H9 (cell line): ENCODE measurements at regions not wholly inside any gene's neighbourhood (a gene's known extent, or its start where the extent isn't known, plus 50 kb on each side); places are given as distances from the start of the nearest gene placed in this dataset.

ENCODE experiments used
- DNase-seq: peaks from one replicate; pipeline ENCODE4 v3.0.0-alpha.2; 2017
- H2AFZ ChIP-seq: one replicate; pipeline ENCODE4 v1.6.1; 2013; ENCODE audit warnings: mild to moderate bottlenecking, low read length, control low read depth, moderate library complexity
- H2AK5ac ChIP-seq: 2 replicates; pipeline ENCODE4 v1.6.1; 2013; ENCODE audit warnings: low read length, control low read depth, mixed read lengths; ENCODE audit not compliant: insufficient read length
- H2BK120ac ChIP-seq: one replicate; pipeline ENCODE4 v1.6.1; 2013; ENCODE audit warnings: low read depth, mild to moderate bottlenecking, low read length, control low read depth, inconsistent platforms; ENCODE audit not compliant: poor library complexity, severe bottlenecking
- H2BK12ac ChIP-seq: 2 replicates; pipeline ENCODE4 v1.6.1; 2013; ENCODE audit warnings: low read length, control low read depth, mixed read lengths, low read depth; ENCODE audit not compliant: insufficient read length
- H2BK15ac ChIP-seq: 2 replicates; pipeline ENCODE4 v1.6.1; 2013; ENCODE audit warnings: low read depth, low read length, control low read depth
- H2BK20ac ChIP-seq: one replicate; pipeline ENCODE4 v1.6.1; 2013; ENCODE audit warnings: low read depth, mild to moderate bottlenecking, low read length, control low read depth, inconsistent platforms; ENCODE audit not compliant: poor library complexity, severe bottlenecking
- H2BK5ac ChIP-seq: 2 replicates; pipeline ENCODE4 v1.6.1; 2013; ENCODE audit warnings: low read length, control low read depth, mixed read lengths; ENCODE audit not compliant: insufficient read length
- H3K14ac ChIP-seq: 2 replicates; pipeline ENCODE4 v1.6.1; 2013; ENCODE audit warnings: low read length, control low read depth; ENCODE audit not compliant: insufficient read depth
- H3K18ac ChIP-seq: 2 replicates; pipeline ENCODE4 v1.6.1; 2013; ENCODE audit warnings: low read depth, mild to moderate bottlenecking, mixed read lengths, low read length, control low read depth; ENCODE audit not compliant: insufficient read length
- H3K23ac ChIP-seq: 2 replicates; pipeline ENCODE4 v1.6.1; 2013; ENCODE audit warnings: low read length, control low read depth, mixed read lengths, low read depth; ENCODE audit not compliant: insufficient read length
- H3K23me2 ChIP-seq: 2 replicates; pipeline ENCODE4 v1.6.1; 2013; ENCODE audit warnings: low read depth, mild to moderate bottlenecking, mixed read lengths, low read length, control low read depth; ENCODE audit not compliant: insufficient read length, poor library complexity, severe bottlenecking
- H3K27ac ChIP-seq: 2 replicates; pipeline ENCODE4 v1.5.1; 2013; ENCODE audit warnings: low read length, control low read depth, mixed read lengths, low read depth; ENCODE audit not compliant: insufficient read length
- H3K27me3 ChIP-seq: 2 replicates; pipeline ENCODE4 v1.6.1; 2013; ENCODE audit warnings: low read length, control low read depth, inconsistent platforms; ENCODE audit not compliant: insufficient read depth
- H3K4ac ChIP-seq: 2 replicates; pipeline ENCODE4 v1.6.1; 2013; ENCODE audit warnings: low read depth, mild to moderate bottlenecking, control low read depth, inconsistent platforms, low read length, moderate library complexity
- H3K4me1 ChIP-seq: 2 replicates; pipeline ENCODE4 v1.6.1; 2013; ENCODE audit warnings: low read length, control low read depth, inconsistent platforms; ENCODE audit not compliant: insufficient read depth
- H3K4me2 ChIP-seq: 2 replicates; pipeline ENCODE4 v1.6.1; 2013; ENCODE audit warnings: low read length, control low read depth, mixed read lengths; ENCODE audit not compliant: insufficient read length, insufficient read depth
- H3K56ac ChIP-seq: 2 replicates; pipeline ENCODE4 v1.6.1; 2013; ENCODE audit warnings: low read depth, mild to moderate bottlenecking, mixed read lengths, low read length, control low read depth; ENCODE audit not compliant: insufficient read length
- H3K79me1 ChIP-seq: 2 replicates; pipeline ENCODE4 v1.6.1; 2013; ENCODE audit warnings: low read depth, mild to moderate bottlenecking, moderate library complexity, low read length, control low read depth, inconsistent platforms; ENCODE audit not compliant: insufficient read depth, poor library complexity, severe bottlenecking
- H3K79me2 ChIP-seq: 2 replicates; pipeline ENCODE4 v1.6.1; 2013; ENCODE audit warnings: low read length, control low read depth, inconsistent platforms; ENCODE audit not compliant: insufficient read depth
- H3K9ac ChIP-seq: 2 replicates; pipeline ENCODE4 v1.6.1; 2013; ENCODE audit warnings: low read length, control low read depth, mixed read lengths; ENCODE audit not compliant: insufficient read length; ENCODE audit errors: extremely low read depth
- H3K9me3 ChIP-seq: one replicate; pipeline ENCODE4 v1.6.1; 2013; ENCODE audit warnings: low read depth, low read length, inconsistent platforms; ENCODE audit not compliant: control insufficient read depth
- H3T11ph ChIP-seq: one replicate; pipeline ENCODE4 v1.6.1; 2013; ENCODE audit warnings: mild to moderate bottlenecking, low read length, control low read depth, inconsistent platforms
- H4K20me1 ChIP-seq: one replicate; pipeline ENCODE4 v1.6.1; 2013; ENCODE audit not compliant: control insufficient read depth, insufficient read length, insufficient read depth
- H4K5ac ChIP-seq: 2 replicates; pipeline ENCODE4 v1.6.1; 2013; ENCODE audit warnings: low read depth, mild to moderate bottlenecking, mixed read lengths, low read length, control low read depth; ENCODE audit not compliant: insufficient read length
- H4K8ac ChIP-seq: replicated peaks from 2 replicates; pipeline ENCODE4 v1.6.1; 2013; ENCODE audit warnings: low read length, control low read depth, mixed read lengths, low read depth; ENCODE audit not compliant: insufficient read length
- H4K91ac ChIP-seq: 2 replicates; pipeline ENCODE4 v1.6.1; 2013; ENCODE audit warnings: low read depth, mild to moderate bottlenecking, moderate library complexity, mixed read lengths, low read length, control low read depth; ENCODE audit not compliant: insufficient read length
- H3K27ac Mint-ChIP-seq, 3 experiments: 2 replicates in 2 of 3; 3 replicates in 1 of 3; pipeline ENCODE4 v1.8.0; 2020 to 2021; ENCODE audit warnings: mixed read lengths in 3 of 3, mild to moderate bottlenecking in 1 of 3, moderate library complexity in 1 of 3
- H3K27me3 Mint-ChIP-seq: 2 replicates; pipeline ENCODE4 v1.8.0; 2021; ENCODE audit warnings: low read depth, mild to moderate bottlenecking, moderate library complexity, mixed read lengths
- H3K36me3 Mint-ChIP-seq, 3 experiments: 2 replicates in 2 of 3; 3 replicates in 1 of 3; pipeline ENCODE4 v1.8.0; 2020 to 2021; ENCODE audit warnings: low read depth in 3 of 3, mixed read lengths in 3 of 3; ENCODE audit not compliant: insufficient read depth in 1 of 3
- H3K4me1 Mint-ChIP-seq, 2 experiments: 2 replicates each; pipeline ENCODE4 v1.8.0; 2020; ENCODE audit warnings: mixed read lengths in 2 of 2
- H3K4me3 Mint-ChIP-seq, 2 experiments: 2 replicates in 1 of 2; 3 replicates in 1 of 2; pipeline ENCODE4 v1.8.0; 2020 to 2021; ENCODE audit warnings: mild to moderate bottlenecking in 2 of 2, mixed read lengths in 2 of 2, moderate library complexity in 1 of 2
- H3K9me3 Mint-ChIP-seq, 2 experiments: 2 replicates in 1 of 2; 3 replicates in 1 of 2; pipeline ENCODE4 v1.8.0; 2020; ENCODE audit warnings: mild to moderate bottlenecking in 2 of 2, mixed read lengths in 2 of 2, moderate library complexity in 1 of 2
- CTCF ChIP-seq: fragments of 200-600 bp; sonication (generic); conservative IDR thresholded peaks from 3 replicates; pipeline ENCODE4 v1.8.0; 2021; ENCODE audit warnings: antibody characterized with exemption, mild to moderate bottlenecking
- WGBS: extraction: QIAGEN DNeasy Blood & Tissue Kit; methylation state at CpG from one replicate; pipeline ENCODE4 v1.1.7; 2013; ENCODE audit warnings: missing lambda C conversion rate, low lambda C conversion rate, mixed read lengths; ENCODE audit not compliant: insufficient read length; ENCODE audit errors: extremely low coverage; 5-methylcytosine and 5-hydroxymethylcytosine counted together

GRCh38 chr13:90623318-90624011 is 724.0 kb upstream of the MIR17HG start:
- no peak overlapping the region for H3K4ac ChIP-seq
- no peaks in the 10 kb centered on the region for H4K20me1 ChIP-seq
- H3T11ph ChIP-seq = no peak overlapping the region
- H4K5ac ChIP-seq = no peak overlapping the region
- H3K23me2 ChIP-seq = no peaks in the 10 kb centered on the region
- H2BK120ac ChIP-seq = no peak overlapping the region
- no peak overlapping the region for H3K14ac ChIP-seq
- H3K23ac ChIP-seq = no peak overlapping the region
- Mint-ChIP-seq H3K27ac (no peak overlapping the region), H3K9me3 (peaks cover 1 to 2% of the 10 kb centered on the region in 2 experiments), H3K27me3 (no peaks in the 10 kb centered on the region; the same call in 1 of the 2 replicates), H3K4me3 (no peak overlapping the region), H3K4me1 (no peaks in the 10 kb centered on the region), H3K36me3 (peaks cover 1 to 2% (median 1%) of the 10 kb centered on the region in 3 experiments; a peak in 4 of 7 replicates)
- no peak overlapping the region for H3K27ac ChIP-seq
- no peak overlapping the region for H2BK20ac ChIP-seq
- DNase-seq = no peak
- no peak overlapping the region for H2BK15ac ChIP-seq
- no peak overlapping the region for H3K4me2 ChIP-seq
- H3K18ac ChIP-seq = no peak overlapping the region
- no peak overlapping the region for H3K9ac ChIP-seq
- H2AK5ac ChIP-seq = no peak overlapping the region
- H3K4me1 ChIP-seq = no peaks in the 10 kb centered on the region
- H2BK12ac ChIP-seq = no peak overlapping the region
- no peaks in the 10 kb centered on the region for H3K27me3 ChIP-seq
- no peak overlapping the region for H2AFZ ChIP-seq
- H3K79me2 ChIP-seq = no peaks in the 10 kb centered on the region
- no peak overlapping the region for H4K91ac ChIP-seq
- peaks cover 1% of the 10 kb centered on the region for H3K9me3 ChIP-seq
- TF ChIP-seq CTCF = no peak
- no peak overlapping the region for H2BK5ac ChIP-seq
- WGBS = no CpG with 5 or more reads among the region's 3 CpGs
- H4K8ac ChIP-seq = no peak overlapping the region
- no peaks in the 10 kb centered on the region for H3K79me1 ChIP-seq
- H3K56ac ChIP-seq = no peak overlapping the region
